CD14-positive monocyte (primary cell): ENCODE measurements at regions not wholly inside any gene's neighbourhood (a gene's known extent, or its start where the extent isn't known, plus 50 kb on each side); places are given as distances from the start of the nearest gene placed in this dataset.

Experiments used
- DNase-seq, 3 donors: peaks; one replicate each; pipeline ENCODE4 v3.0.0-alpha.2; 2011 to 2022
- H2AFZ ChIP-seq: 2 replicates; pipeline ENCODE4 v1.6.0; 2012; ENCODE audit warnings: mild to moderate bottlenecking, low read depth, low read length, inconsistent platforms; ENCODE audit not compliant: insufficient read depth, poor library complexity, severe bottlenecking
- H3K27ac ChIP-seq, 2 donors: 1 replicate in 1 of 2; 2 replicates in 1 of 2; pipeline ENCODE4 v1.5.1; 2012 to 2013; ENCODE audit warnings: low read length in 2 of 2, control low read depth in 1 of 2, inconsistent platforms in 1 of 2, low read depth in 1 of 2, mild to moderate bottlenecking in 1 of 2
- H3K27me3 ChIP-seq, 2 donors: one replicate each; pipeline versions ENCODE4 v1.6.0 to v1.6.1; 2011 to 2013; ENCODE audit warnings: low read length in 2 of 2; ENCODE audit not compliant: control insufficient read depth in 2 of 2, insufficient read depth in 2 of 2
- H3K36me3 ChIP-seq, 2 donors: replicated peaks in 1 of 2; 1 replicate in 1 of 2; 2 replicates in 1 of 2; pipeline versions ENCODE4 v1.5.1 to v1.6.1; 2012 to 2013; ENCODE audit warnings: low read length in 2 of 2, control low read depth in 1 of 2, inconsistent platforms in 1 of 2, mild to moderate bottlenecking in 1 of 2; ENCODE audit not compliant: insufficient read depth in 2 of 2, control insufficient read depth in 1 of 2
- H3K4me1 ChIP-seq, 2 donors: 1 replicate in 1 of 2; 2 replicates in 1 of 2; pipeline versions ENCODE4 v1.5.1 to v1.6.1; 2012 to 2013; ENCODE audit warnings: low read length in 2 of 2, control low read depth in 1 of 2, inconsistent platforms in 1 of 2, mild to moderate bottlenecking in 1 of 2, moderate library complexity in 1 of 2; ENCODE audit not compliant: insufficient read depth in 2 of 2, control insufficient read depth in 1 of 2
- H3K4me2 ChIP-seq: replicated peaks from 2 replicates; pipeline ENCODE3; 2012; ENCODE audit warnings: low read length, moderate library complexity, mild to moderate bottlenecking; ENCODE audit not compliant: poor library complexity, severe bottlenecking; ENCODE audit errors: extremely low read depth
- H3K4me3 ChIP-seq, 3 experiments: fragments of 200-600 bp in 1 of 3; sonication (generic) in 1 of 3; replicated peaks in 1 of 3; 1 replicate in 2 of 3; 2 replicates in 1 of 3; pipeline ENCODE4 v1.5.1; 2011 to 2013; ENCODE audit warnings: low read length in 3 of 3, mild to moderate bottlenecking in 3 of 3, control low read depth in 2 of 3, low read depth in 2 of 3, inconsistent platforms in 1 of 3, moderate library complexity in 1 of 3
- H3K79me2 ChIP-seq: 2 replicates; pipeline ENCODE4 v1.6.0; 2012; ENCODE audit warnings: mild to moderate bottlenecking, control low read depth, inconsistent platforms, low read length, moderate library complexity; ENCODE audit not compliant: insufficient read depth
- H3K9ac ChIP-seq: 2 replicates; pipeline ENCODE4 v1.6.0; 2017; ENCODE audit warnings: low read length, mild to moderate bottlenecking; ENCODE audit not compliant: insufficient read depth, poor library complexity, severe bottlenecking
- H3K9me3 ChIP-seq, 2 donors: replicated peaks in 1 of 2; 1 replicate in 1 of 2; 2 replicates in 1 of 2; pipeline versions ENCODE4 v1.5.1 to v1.6.1; 2012 to 2013; ENCODE audit warnings: low read length in 2 of 2, control low read depth in 1 of 2; ENCODE audit not compliant: control insufficient read depth in 1 of 2, insufficient read depth in 1 of 2
- H4K20me1 ChIP-seq: 2 replicates; pipeline ENCODE4 v1.6.0; 2012; ENCODE audit warnings: mild to moderate bottlenecking, low read length, control low read depth, moderate library complexity; ENCODE audit not compliant: insufficient read depth
- H3K27ac Mint-ChIP-seq, 7 donors: one replicate each; pipeline ENCODE4 v1.8.0; 2020; ENCODE audit warnings: mild to moderate bottlenecking in 7 of 7, mixed read lengths in 7 of 7, moderate library complexity in 6 of 7, inconsistent platforms in 2 of 7
- H3K27me3 Mint-ChIP-seq, 3 donors: one replicate each; pipeline ENCODE4 v1.8.0; 2021 to 2022; ENCODE audit warnings: low read depth in 3 of 3, mild to moderate bottlenecking in 3 of 3, mixed read lengths in 3 of 3, moderate library complexity in 3 of 3, inconsistent platforms in 1 of 3
- H3K36me3 Mint-ChIP-seq, 2 donors: one replicate each; pipeline ENCODE4 v1.8.0; 2020; ENCODE audit warnings: mixed read lengths in 2 of 2, inconsistent platforms in 1 of 2, mild to moderate bottlenecking in 1 of 2
- H3K4me1 Mint-ChIP-seq: one replicate; pipeline ENCODE4 v1.8.0; 2020; ENCODE audit warnings: mild to moderate bottlenecking, mixed read lengths
- H3K4me3 Mint-ChIP-seq, 2 donors: one replicate each; pipeline ENCODE4 v1.8.0; 2020; ENCODE audit warnings: mild to moderate bottlenecking in 2 of 2, mixed read lengths in 2 of 2, moderate library complexity in 1 of 2
- H3K9me3 Mint-ChIP-seq, 7 donors: one replicate each; pipeline ENCODE4 v1.8.0; 2020 to 2022; ENCODE audit warnings: mixed read lengths in 7 of 7, mild to moderate bottlenecking in 6 of 7, moderate library complexity in 6 of 7, inconsistent platforms in 2 of 7
- WGBS: methylation state at CpG from one replicate; pipeline ENCODE4 v1.1.5; 2013; ENCODE audit warnings: missing lambda C conversion rate; ENCODE audit not compliant: insufficient coverage; 5-methylcytosine and 5-hydroxymethylcytosine counted together
- intact Hi-C, 2 donors: fragments of 100-400 bp; cut with micrococcal nuclease; formaldehyde crosslinking; loops; one replicate each; pipeline versions ENCODE4 v1.15.0 to v1.15.1; 2023
- TF ChIP-seq, protein P1 (sequence below): fragments of 200-600 bp; IDR thresholded peaks from one replicate; pipeline ENCODE4 v1.8.0; 2022; ENCODE audit warnings: antibody characterized with exemption, mild to moderate bottlenecking

DNA sequence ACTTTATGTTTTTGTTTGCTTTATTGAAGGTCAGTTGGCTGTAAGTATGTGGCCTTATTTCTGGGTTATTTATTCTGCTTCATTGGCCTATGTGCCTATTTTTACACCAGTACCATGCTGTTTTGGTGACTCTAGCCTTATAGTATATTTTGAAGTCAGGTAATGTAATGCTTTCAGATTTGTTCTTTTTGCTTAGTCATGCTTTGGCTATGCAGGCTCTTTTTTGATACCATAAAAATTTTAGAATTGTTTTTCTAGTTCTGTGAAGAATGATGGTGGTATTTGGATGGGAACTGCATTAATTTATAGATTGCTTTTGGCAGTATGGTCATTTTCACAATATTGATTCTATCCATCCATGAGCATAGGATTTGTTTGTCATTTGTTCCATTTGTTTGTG, 63.5 kb upstream of the TTC14 start:
- Histone ChIP-seq H3K4me1 (no peaks in the 10 kb centered on the region), H3K4me2 (no peak overlapping the region), H3K79me2 (no peaks in the 10 kb centered on the region), H3K4me3 (no peak overlapping the region), H2AFZ (no peak overlapping the region), H3K9ac (no peak overlapping the region), H3K27me3 (no peaks in the 10 kb centered on the region), H3K36me3 (no peaks in the 10 kb centered on the region), H4K20me1 (no peaks in the 10 kb centered on the region), H3K27ac (no peak overlapping the region), H3K9me3 (peaks cover 0 to 6% of the 10 kb centered on the region in 2 donors)
- DNase-seq = no peak
- no peak overlapping the region for H3K4me3 Mint-ChIP-seq
- H3K4me1 Mint-ChIP-seq = no peaks in the 10 kb centered on the region
- H3K27ac Mint-ChIP-seq = no peak overlapping the region
- TF ChIP-seq, protein P1, sequence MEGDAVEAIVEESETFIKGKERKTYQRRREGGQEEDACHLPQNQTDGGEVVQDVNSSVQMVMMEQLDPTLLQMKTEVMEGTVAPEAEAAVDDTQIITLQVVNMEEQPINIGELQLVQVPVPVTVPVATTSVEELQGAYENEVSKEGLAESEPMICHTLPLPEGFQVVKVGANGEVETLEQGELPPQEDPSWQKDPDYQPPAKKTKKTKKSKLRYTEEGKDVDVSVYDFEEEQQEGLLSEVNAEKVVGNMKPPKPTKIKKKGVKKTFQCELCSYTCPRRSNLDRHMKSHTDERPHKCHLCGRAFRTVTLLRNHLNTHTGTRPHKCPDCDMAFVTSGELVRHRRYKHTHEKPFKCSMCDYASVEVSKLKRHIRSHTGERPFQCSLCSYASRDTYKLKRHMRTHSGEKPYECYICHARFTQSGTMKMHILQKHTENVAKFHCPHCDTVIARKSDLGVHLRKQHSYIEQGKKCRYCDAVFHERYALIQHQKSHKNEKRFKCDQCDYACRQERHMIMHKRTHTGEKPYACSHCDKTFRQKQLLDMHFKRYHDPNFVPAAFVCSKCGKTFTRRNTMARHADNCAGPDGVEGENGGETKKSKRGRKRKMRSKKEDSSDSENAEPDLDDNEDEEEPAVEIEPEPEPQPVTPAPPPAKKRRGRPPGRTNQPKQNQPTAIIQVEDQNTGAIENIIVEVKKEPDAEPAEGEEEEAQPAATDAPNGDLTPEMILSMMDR = no peak
- H3K36me3 Mint-ChIP-seq = no peaks in the 10 kb centered on the region
- H3K9me3 Mint-ChIP-seq = peaks cover 0 to 8% (median 4%) of the 10 kb centered on the region in 7 donors
- H3K27me3 Mint-ChIP-seq = no peaks in the 10 kb centered on the region
- intact Hi-C loops = no loop called here

DNA sequence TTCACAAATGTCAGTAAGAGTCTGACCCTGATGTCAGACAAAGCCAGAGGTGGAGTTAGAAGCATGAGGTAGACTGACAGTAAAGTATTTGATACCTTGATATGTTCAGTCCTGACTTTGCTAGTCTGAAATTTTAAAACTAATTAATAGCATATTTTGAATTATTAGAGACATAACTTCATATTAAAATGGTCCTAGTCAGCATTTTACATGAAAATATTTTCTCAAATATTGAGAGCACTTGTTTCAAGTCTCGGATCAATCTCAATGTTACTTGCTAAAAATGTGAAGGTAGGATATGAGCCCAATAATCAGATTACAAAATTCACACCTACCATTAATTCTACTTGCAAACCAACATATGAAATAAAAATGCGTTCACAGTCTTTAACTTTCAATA, 58.1 kb upstream of the TTC14 start:
- Histone ChIP-seq H3K4me1 (no peaks in the 10 kb centered on the region), H4K20me1 (no peaks in the 10 kb centered on the region), H3K9ac (no peak overlapping the region), H3K27ac (no peak overlapping the region), H3K36me3 (no peaks in the 10 kb centered on the region), H3K27me3 (no peaks in the 10 kb centered on the region), H3K9me3 (peaks cover 0 to 6% of the 10 kb centered on the region in 2 donors), H3K79me2 (no peaks in the 10 kb centered on the region), H3K4me3 (no peak overlapping the region), H3K4me2 (no peak overlapping the region), H2AFZ (no peak overlapping the region)
- no peaks in the 10 kb centered on the region for H3K4me1 Mint-ChIP-seq
- H3K4me3 Mint-ChIP-seq = no peak overlapping the region
- no peaks in the 10 kb centered on the region for H3K27me3 Mint-ChIP-seq
- H3K36me3 Mint-ChIP-seq = no peaks in the 10 kb centered on the region
- H3K9me3 Mint-ChIP-seq = peaks cover 2 to 7% (median 2%) of the 10 kb centered on the region in 7 donors
- TF ChIP-seq, protein P1 = no peak
- no CpG with 5 or more reads among the region's 2 CpGs for WGBS
- DNase-seq = no peak
- H3K27ac Mint-ChIP-seq = no peak overlapping the region
- intact Hi-C loops = no loop called here
